Inferior parietal cortex (tissue), 1 donor: ENCODE measurements at regions not wholly inside any gene's neighbourhood (a gene's known extent, or its start where the extent isn't known, plus 50 kb on each side); places are given as distances from the start of the nearest gene placed in this dataset.
"Not testable (repeated sequence)": the region's sequence is repeated elsewhere in the genome, so short reads cannot be mapped to it uniquely, and the experiment has no call there.

Source experiments
- DNase-seq: peaks from one replicate; pipeline ENCODE4 v3.0.0-alpha.2; 2016; ENCODE audit errors: extremely low spot score

GRCh38 chr19:27718234-27718633 lies 1494.7 kb downstream of the UQCRFS1 start:
- DNase-seq = no peak

- no peak for DNase-seq
Measured at GRCh38 chr19:27717825-27718224, 1495.1 kb downstream of the UQCRFS1 start.

GRCh38 chr19:27716922-27717321 lies 1496.0 kb downstream of the UQCRFS1 start:
- no peak for DNase-seq

- DNase-seq = no peak
Measured at GRCh38 chr19:27714857-27715256, 1498.1 kb downstream of the UQCRFS1 start.

GRCh38 chr19:27709496-27709895 lies 1503.5 kb downstream of the UQCRFS1 start:
- DNase-seq = no peak

GRCh38 chr19:27708986-27709385 lies 1504.0 kb downstream of the UQCRFS1 start:
- not testable (repeated sequence) for DNase-seq

- not testable (repeated sequence) for DNase-seq
Measured at GRCh38 chr19:27707026-27707425, 1505.9 kb downstream of the UQCRFS1 start.

- no peak for DNase-seq
Measured at GRCh38 chr19:27705896-27706295, 1507.1 kb downstream of the UQCRFS1 start.

- DNase-seq = no peak
Measured at GRCh38 chr19:27694361-27695055, 1518.4 kb downstream of the UQCRFS1 start.

GRCh38 chr19:27691991-27692390 lies 1521.0 kb downstream of the UQCRFS1 start:
- no peak for DNase-seq

- DNase-seq = no peak
Measured at GRCh38 chr19:27689734-27690241, 1523.2 kb downstream of the UQCRFS1 start.

GRCh38 chr19:27684293-27684692 lies 1528.7 kb downstream of the UQCRFS1 start:
- no peak for DNase-seq

- DNase-seq = no peak
Measured at GRCh38 chr19:27681972-27682371, 1531.0 kb downstream of the UQCRFS1 start.

- DNase-seq = no peak
Measured at GRCh38 chr19:27679905-27680304, 1533.0 kb downstream of the UQCRFS1 start.

GRCh38 chr19:27679399-27679798 lies 1533.6 kb downstream of the UQCRFS1 start:
- DNase-seq = no peak

- DNase-seq = no peak
Measured at GRCh38 chr19:27676877-27677276, 1536.1 kb downstream of the UQCRFS1 start.

GRCh38 chr19:27676334-27676733 lies 1536.6 kb downstream of the UQCRFS1 start:
- no peak for DNase-seq

GRCh38 chr19:27675771-27676170 lies 1537.2 kb downstream of the UQCRFS1 start:
- no peak for DNase-seq

- DNase-seq = no peak
Measured at GRCh38 chr19:27674701-27675100, 1538.2 kb downstream of the UQCRFS1 start.

GRCh38 chr19:27673986-27674385 lies 1539.0 kb downstream of the UQCRFS1 start:
- DNase-seq = no peak

- DNase-seq = no peak
Measured at GRCh38 chr19:27672309-27673047, 1540.5 kb downstream of the UQCRFS1 start.

GRCh38 chr19:27671876-27672275 lies 1541.1 kb downstream of the UQCRFS1 start:
- DNase-seq = no peak

- no peak for DNase-seq
Measured at GRCh38 chr19:27660428-27660827, 1552.5 kb downstream of the UQCRFS1 start.
